ENCODE measurements at regions not wholly inside any gene's neighbourhood (a gene's known extent, or its start where the extent isn't known, plus 50 kb on each side); places are given as distances from the start of the nearest gene placed in this dataset.
"Not testable (repeated sequence)": the region's sequence is repeated elsewhere in the genome, so short reads cannot be mapped to it uniquely, and the experiment has no call there.

DNA sequence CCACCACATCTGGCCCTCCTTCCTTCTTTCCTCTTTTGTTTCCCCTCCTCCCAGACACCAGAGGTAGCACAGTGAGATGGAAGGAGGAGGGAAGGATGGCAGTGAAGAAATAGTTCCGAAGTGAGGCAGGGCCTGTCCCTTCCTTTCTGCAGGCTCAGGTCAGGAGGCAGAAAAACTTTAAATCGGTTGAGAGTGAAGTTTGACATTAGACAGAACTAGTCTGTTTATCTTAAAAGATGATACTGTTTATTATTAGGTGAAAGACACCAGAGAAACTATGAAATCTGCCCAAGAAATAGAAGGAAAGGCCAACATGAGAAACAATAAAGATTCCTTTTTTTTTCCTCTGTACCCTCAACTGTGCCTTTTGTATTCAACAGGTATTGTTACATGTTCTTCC lies 670.3 kb downstream of the UTRN start:
- no peak for DNase-seq (ENCODE audit: low spot score)
- CTCF ChIA-PET, result no interaction called here
- TF ChIP-seq CTCF (conservative IDR thresholded peaks at IDR 0.05; ENCODE audit: low read depth), result no peak
- POLR2A ChIA-PET (ENCODE audit: low non-redundant PET), result no interaction called here
- H3K27ac ChIP-seq, result no peak overlapping the region

DNA sequence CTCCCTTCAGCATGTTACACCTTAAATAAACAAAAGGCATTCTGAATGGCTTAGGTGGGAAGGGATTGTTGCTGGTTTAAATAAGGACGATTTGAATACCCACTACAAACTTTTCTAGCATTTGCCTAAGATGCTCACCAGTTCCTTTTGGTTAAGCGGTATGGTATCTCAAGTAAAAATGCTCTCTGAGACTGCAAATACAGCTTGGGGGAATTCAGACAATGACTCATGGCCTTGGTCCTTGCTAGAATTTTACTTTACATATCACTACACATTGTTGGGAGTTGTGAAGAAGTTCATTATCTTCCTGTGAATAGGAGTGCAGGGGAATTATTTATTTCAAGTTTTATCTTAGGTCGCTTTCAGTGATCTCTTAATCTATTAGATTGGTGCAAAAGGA lies 670.7 kb downstream of the UTRN start:
- ChIA-PET POLR2A (ENCODE audit: low non-redundant PET) (no interaction called here), CTCF (no interaction called here)
- TF ChIP-seq CTCF (conservative IDR thresholded peaks at IDR 0.05; ENCODE audit: low read depth), result no peak
- no peak overlapping the region for H3K27ac ChIP-seq
- no peak for DNase-seq (ENCODE audit: low spot score)

DNA sequence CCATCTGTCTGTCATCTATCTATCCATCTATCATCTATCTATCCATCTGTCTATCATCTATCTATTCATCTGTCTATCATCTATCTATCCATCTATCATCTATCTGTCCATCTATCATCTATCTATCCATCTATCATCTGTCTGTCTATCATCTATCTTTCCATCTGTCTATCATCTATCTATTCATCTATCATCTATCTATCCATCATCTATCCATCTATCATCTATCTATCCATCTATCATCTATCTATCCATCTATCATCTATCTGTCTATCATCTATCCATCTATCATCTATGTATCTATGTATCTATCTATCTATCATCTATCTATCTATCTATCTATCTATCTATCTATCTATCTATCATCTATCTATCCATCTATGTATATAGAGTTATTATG lies 671.6 kb downstream of the UTRN start:
- POLR2A ChIA-PET (ENCODE audit: low non-redundant PET); DNase-seq (ENCODE audit: low spot score); CTCF ChIA-PET; H3K27ac ChIP-seq: not testable (repeated sequence)

GRCh38 chr6:144957236-144957937 lies 672.3 kb downstream of the UTRN start:
- no peak for TF ChIP-seq CTCF (conservative IDR thresholded peaks at IDR 0.05; ENCODE audit: low read depth)
- no peak overlapping the region for H3K27ac ChIP-seq
- DNase-seq (ENCODE audit: low spot score), result no peak
- ChIA-PET CTCF (interaction anchor here (0.7 kb wide), 1 partner anchor 112 kb away, joined by 3 read pairs; no protein-coding TSS in a partner anchor), POLR2A (ENCODE audit: low non-redundant PET) (no interaction called here)

DNA sequence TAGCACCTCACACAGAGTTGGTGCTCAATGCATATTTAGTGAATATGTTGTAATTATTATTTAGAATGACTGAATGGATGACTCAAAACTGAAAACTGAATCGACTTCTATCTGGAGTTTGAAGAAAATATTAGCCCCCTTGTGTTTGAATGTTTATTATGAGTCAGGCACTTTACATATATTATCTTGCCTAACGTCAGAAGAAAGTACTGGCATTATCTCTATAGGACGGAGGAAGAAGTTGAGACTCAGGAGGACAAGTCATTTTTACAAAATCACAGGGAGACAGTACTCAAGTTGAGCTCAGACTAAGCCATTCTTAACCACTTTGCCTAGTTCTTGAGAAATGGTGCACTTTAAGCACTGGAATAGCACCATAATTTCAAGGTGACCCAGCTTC lies 684.0 kb downstream of the UTRN start:
- H3K27ac ChIP-seq, result no peak overlapping the region
- DNase-seq (ENCODE audit: low spot score), result no peak
- CTCF ChIA-PET, result interaction anchor here (0.6 kb wide), 2 partner anchors 10 to 36 kb away, joined by 3 to 5 read pairs; no protein-coding TSS in a partner anchor
- POLR2A ChIA-PET (ENCODE audit: low non-redundant PET), result no interaction called here
- TF ChIP-seq CTCF (conservative IDR thresholded peaks at IDR 0.05; ENCODE audit: low read depth), result no peak

- ChIA-PET CTCF (interaction anchor here (0.6 kb wide), 2 partner anchors 10 to 36 kb away, joined by 3 to 5 read pairs; no protein-coding TSS in a partner anchor), POLR2A (ENCODE audit: low non-redundant PET) (no interaction called here)
- no peak for TF ChIP-seq CTCF (conservative IDR thresholded peaks at IDR 0.05; ENCODE audit: low read depth)
- H3K27ac ChIP-seq, result no peak overlapping the region
- no peak for DNase-seq (ENCODE audit: low spot score)
These were observed 684.6 kb downstream of the UTRN start for GRCh38 chr6:144969602-144970272.

GRCh38 chr6:144977250-144977864 lies 692.2 kb downstream of the UTRN start:
- DNase-seq (ENCODE audit: low spot score); H3K27ac ChIP-seq; POLR2A ChIA-PET (ENCODE audit: low non-redundant PET); CTCF ChIA-PET: not testable (repeated sequence)

Data from RWPE1 (cell line).